T-helper 9 cell (primary cell): ENCODE measurements at regions not wholly inside any gene's neighbourhood (a gene's known extent, or its start where the extent isn't known, plus 50 kb on each side); places are given as distances from the start of the nearest gene placed in this dataset.

Experiments
- DNase-seq: peaks from one replicate; pipeline ENCODE4 v3.0.0-alpha.2; 2020

GRCh38 chr9:107172160-107172978, 110.7 kb upstream of the RAD23B start:
- peak; percentile 23 for DNase-seq

DNA sequence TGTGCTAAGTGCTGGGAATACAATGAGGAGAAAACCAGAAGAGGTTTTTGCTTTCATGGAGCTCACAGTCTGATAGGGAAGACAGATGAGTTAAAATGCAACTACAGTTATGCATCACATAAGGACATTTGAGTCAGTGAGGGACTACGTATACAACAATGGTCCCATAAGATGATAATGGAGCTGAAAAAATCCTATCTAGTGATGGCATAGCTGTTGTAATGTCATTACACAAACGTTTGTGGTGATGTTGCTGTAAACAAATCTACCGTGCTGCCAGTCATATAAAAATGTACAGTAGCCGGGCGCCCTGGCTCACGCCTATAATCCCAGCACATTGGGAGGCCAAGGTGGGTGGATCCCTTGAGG, 110.1 kb upstream of the RAD23B start:
- no peak for DNase-seq

- DNase-seq = no peak
Observed at GRCh38 chr9:107173422-107174180, 109.5 kb upstream of the RAD23B start.

GRCh38 chr9:107174441-107174840, 108.6 kb upstream of the RAD23B start:
- no peak for DNase-seq

- no peak for DNase-seq
Observed at GRCh38 chr9:107175041-107175440, 108.0 kb upstream of the RAD23B start.

- DNase-seq = no peak
Observed at GRCh38 chr9:107175816-107176435, 107.2 kb upstream of the RAD23B start.

GRCh38 chr9:107176436-107177151, 106.5 kb upstream of the RAD23B start:
- DNase-seq = no peak

DNA sequence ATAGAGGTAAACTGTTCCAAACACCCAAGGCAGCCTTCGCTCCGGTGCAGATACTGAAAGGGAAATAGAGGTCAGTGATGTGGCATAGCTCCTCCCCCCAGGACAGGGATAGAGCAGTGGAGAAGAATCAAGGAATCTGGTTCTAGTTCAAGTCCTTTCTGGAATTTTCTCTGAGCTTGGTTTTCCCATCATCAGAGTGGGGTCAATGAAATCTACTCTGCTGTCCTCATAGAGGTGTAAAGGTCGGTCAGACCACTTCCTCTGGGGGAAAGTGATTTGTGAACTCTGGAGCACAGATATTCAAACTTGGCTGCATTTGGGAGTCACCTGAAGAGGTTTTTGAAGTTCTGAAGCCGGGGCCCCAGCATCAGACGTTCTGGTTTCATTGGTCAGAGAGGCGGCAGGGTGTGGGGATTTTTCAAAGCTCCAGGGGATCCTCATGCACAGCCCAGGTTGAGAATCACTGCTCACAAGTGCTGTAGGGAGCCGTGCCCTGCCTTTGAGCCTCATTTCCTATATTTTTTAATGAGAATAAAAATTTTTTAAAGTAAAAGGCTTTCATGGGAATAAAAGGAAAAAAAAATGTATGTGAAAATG, 105.7 kb upstream of the RAD23B start:
- no peak for DNase-seq

DNA sequence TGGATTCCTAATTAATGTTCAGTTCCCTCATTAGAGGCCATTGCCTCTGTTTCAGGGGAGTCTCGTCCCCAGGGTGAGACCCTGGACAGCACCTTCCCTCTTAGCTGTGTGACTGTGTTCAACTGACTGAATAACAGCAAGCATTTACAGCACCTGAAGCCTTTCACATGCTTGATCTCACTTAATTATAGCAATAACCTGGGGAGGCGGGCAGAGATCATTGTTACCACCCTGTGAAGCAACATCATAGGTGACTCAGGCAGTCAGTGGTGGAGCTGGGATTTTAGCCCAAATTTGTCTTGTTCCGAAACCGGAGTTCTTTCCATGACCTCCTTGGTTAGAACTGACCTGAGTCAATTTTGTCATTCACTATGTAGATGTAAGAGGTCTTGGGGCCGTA, 105.2 kb upstream of the RAD23B start:
- no peak for DNase-seq

- DNase-seq = no peak
Observed at GRCh38 chr9:107178293-107178692, 104.8 kb upstream of the RAD23B start.

- DNase-seq = no peak
Observed at GRCh38 chr9:107180206-107180605, 102.9 kb upstream of the RAD23B start.

DNA sequence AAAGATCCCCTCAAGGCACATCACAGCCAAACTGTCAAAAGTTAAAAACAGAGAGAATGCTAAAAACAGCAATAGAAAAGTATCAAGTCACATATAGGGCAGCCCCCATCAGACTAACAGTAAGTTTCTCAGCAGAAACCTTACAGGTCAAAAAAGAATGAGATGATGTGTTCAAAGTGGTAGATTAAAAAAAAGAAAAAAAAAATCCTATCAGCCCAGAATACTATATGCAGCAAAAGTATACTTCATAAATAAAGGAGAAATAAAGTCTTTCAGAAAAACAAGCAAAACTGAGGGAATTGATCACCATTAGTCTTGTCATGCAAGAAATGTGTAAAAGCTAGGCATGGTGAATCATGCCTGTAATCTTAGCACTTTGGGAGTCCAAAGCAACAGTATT, 99.9 kb upstream of the RAD23B start:
- no peak for DNase-seq

DNA sequence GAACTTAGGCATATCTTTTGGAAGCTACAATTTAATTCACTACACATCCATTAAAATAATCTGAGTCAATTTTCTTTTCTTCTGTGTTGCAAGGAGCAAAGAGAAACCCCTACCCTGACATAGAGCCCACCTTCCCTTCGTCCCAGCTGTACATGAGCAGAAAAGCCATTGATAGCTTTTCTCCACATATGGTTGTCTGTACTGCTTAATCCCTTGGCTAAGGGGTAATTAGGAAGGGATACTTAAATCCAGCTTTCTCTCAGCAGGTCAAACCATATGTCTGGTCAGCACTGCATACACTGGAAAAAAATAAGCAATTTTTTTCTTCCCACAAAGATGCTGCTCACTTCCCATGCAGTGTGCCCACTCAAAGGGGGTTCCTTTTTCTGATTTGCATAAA, 94.7 kb upstream of the RAD23B start:
- DNase-seq = no peak

DNA sequence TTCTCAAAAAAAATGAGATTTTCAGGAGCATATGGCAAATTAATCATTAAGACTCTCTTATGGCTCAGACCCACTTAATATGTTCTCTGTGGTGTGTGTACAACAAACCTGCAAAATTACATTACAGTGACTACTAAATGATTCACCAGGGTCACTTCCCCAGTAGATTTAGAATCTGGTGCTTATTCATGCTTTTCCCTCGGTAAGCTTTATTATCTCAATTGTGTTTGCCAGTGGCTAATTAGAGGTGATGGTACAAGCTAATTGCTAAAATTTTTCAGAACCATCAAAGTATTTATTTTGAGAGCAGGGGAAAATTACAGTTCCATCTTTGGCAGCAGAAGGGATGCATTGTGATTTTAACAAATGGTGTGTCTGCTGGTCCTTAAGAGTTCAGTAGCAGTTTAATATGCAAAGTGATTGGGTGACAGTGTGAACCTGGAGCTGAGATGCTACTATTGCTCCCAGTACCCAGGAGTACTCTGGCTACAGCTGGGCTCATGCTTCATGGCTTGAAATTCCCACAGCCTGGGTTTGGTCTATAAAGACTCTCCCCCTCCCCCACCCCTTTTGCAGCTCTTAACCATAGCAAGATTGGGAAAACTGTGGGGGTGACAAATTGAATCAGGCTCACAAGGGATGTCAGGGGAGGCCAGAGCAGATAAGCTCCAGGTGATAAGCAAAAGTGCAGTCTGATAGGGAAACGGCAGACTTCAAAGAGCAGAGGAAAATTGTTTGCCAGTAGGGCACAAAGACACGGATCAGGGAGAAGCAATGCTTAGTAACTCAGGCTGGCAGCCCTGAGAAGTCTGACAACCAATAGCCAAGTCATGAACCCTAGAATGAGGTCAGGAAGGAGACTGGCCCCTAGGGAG, 92.8 kb upstream of the RAD23B start:
- DNase-seq = no peak

DNA sequence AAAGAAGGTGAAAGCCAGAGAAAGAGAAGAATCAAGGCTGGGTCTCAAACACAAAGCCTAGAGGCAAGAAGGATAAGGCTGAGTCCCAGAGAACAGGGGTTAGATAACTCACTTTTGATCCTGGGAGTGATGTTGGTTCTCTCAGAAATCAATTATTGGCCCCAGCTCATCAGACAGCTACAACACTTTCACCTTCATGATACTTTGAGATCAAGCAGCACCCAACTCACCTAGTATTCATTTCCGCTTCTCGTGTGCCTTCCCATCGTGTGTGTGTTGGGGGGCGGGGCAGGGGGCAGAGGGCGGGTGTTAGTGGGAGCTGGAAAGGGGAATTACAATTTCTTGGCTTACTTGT, 92.2 kb upstream of the RAD23B start:
- no peak for DNase-seq

GRCh38 chr9:107193251-107193650, 89.8 kb upstream of the RAD23B start:
- no peak for DNase-seq

DNA sequence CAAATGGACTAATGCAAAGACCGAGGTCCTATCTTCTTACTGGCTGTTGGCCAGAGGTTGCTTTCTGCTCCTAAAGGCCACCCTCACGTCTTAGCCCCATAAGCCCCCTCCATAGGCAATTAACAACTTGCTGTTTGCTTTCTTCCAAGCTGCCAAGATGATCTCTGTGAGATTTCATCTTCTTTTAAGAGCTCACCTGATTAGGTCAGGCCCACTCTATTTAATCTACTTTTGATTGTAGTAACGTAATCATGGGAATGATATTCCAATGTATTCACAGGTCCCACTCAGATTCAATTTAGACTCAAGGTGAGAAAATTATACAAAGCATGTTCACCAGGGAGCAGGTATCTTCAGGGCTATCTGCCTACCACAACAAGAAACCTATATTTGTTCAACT, 84.4 kb upstream of the RAD23B start:
- DNase-seq = no peak

- no peak for DNase-seq
Observed at GRCh38 chr9:107208121-107208520, 75.0 kb upstream of the RAD23B start.

- DNase-seq = no peak
Observed at GRCh38 chr9:107210775-107211174, 72.3 kb upstream of the RAD23B start.

GRCh38 chr9:107211284-107211923, 71.7 kb upstream of the RAD23B start:
- no peak for DNase-seq

GRCh38 chr9:107212613-107213012, 70.5 kb upstream of the RAD23B start:
- no peak for DNase-seq
